Dedifferentiated amniotic fluid mesenchymal stem cell (primary cell): ENCODE measurements at regions not wholly inside any gene's neighbourhood (a gene's known extent, or its start where the extent isn't known, plus 50 kb on each side); places are given as distances from the start of the nearest gene placed in this dataset.
"Not testable (repeated sequence)": the region's sequence is repeated elsewhere in the genome, so short reads cannot be mapped to it uniquely, and the experiment has no call there.

ENCODE experiments used
- DNase-seq: peaks from one replicate; pipeline ENCODE4 v3.0.0-alpha.2; 2016; ENCODE audit errors: extremely low spot score

- no peak for DNase-seq
Observed at GRCh38 chr4:73348185-73348584, 55.9 kb upstream of the ALB start.

- no peak for DNase-seq
Observed at GRCh38 chr4:73347497-73347896, 56.6 kb upstream of the ALB start.

- DNase-seq, result no peak
Observed at GRCh38 chr4:73345399-73345975, 58.6 kb upstream of the ALB start.

GRCh38 chr4:73344106-73344505 lies 60.0 kb upstream of the ALB start:
- DNase-seq, result no peak

- DNase-seq, result no peak
Observed at GRCh38 chr4:73343432-73343831, 60.7 kb upstream of the ALB start.

- peak; percentile 40 for DNase-seq
Observed at GRCh38 chr4:73341454-73341853, 62.6 kb upstream of the ALB start.

- DNase-seq, result peak; percentile 34
Observed at GRCh38 chr4:73340917-73341316, 63.2 kb upstream of the ALB start.

GRCh38 chr4:73335679-73336078 lies 68.4 kb upstream of the ALB start:
- DNase-seq, result no peak

- DNase-seq, result not testable (repeated sequence)
Observed at GRCh38 chr4:73332012-73332411, 72.1 kb upstream of the ALB start.

- no peak for DNase-seq
Observed at GRCh38 chr4:73329300-73329699, 70.7 kb upstream of the ANKRD17 start.

- not testable (repeated sequence) for DNase-seq
Observed at GRCh38 chr4:73325776-73326175, 67.2 kb upstream of the ANKRD17 start.

GRCh38 chr4:73317092-73317491 lies 58.5 kb upstream of the ANKRD17 start:
- DNase-seq, result no peak

GRCh38 chr4:73315091-73315490 lies 56.5 kb upstream of the ANKRD17 start:
- DNase-seq, result peak; percentile 31

- DNase-seq, result no peak
Observed at GRCh38 chr4:73312967-73313366, 54.4 kb upstream of the ANKRD17 start.

GRCh38 chr4:73311428-73311827 lies 52.8 kb upstream of the ANKRD17 start:
- DNase-seq, result peak; percentile 62

- DNase-seq, result peak; percentile 46
Observed at GRCh38 chr4:73309211-73309610, 50.6 kb upstream of the ANKRD17 start.
